Stimulated activated memory B cell treated with anti-CD40 and anti-IgM and Interleukin-4, amounts not matched to agents 10 μg/mL and 1 μg/mL and 100 μg/mL, for 72 hours (primary cell): ENCODE measurements at regions not wholly inside any gene's neighbourhood (a gene's known extent, or its start where the extent isn't known, plus 50 kb on each side); places are given as distances from the start of the nearest gene placed in this dataset.
"Not testable (repeated sequence)": the region's sequence is repeated elsewhere in the genome, so short reads cannot be mapped to it uniquely, and the experiment has no call there.

ENCODE experiments used
- ATAC-seq: fragments of 150-1000 bp; cut with Tn5 transposase; 2 replicates; pipeline ENCODE4 v1.10.0; 2021
- H3K27ac Mint-ChIP-seq: one replicate; pipeline ENCODE4 v1.8.0; 2022; ENCODE audit warnings: mild to moderate bottlenecking, mixed read lengths
- H3K27me3 Mint-ChIP-seq: one replicate; pipeline ENCODE4 v1.8.0; 2022; ENCODE audit warnings: mixed read lengths
- H3K36me3 Mint-ChIP-seq: one replicate; pipeline ENCODE4 v1.8.0; 2022; ENCODE audit warnings: mixed read lengths
- H3K4me1 Mint-ChIP-seq: one replicate; pipeline ENCODE4 v1.8.0; 2022; ENCODE audit warnings: mixed read lengths
- H3K4me3 Mint-ChIP-seq: one replicate; pipeline ENCODE4 v1.8.0; 2022; ENCODE audit warnings: mild to moderate bottlenecking, moderate library complexity, mixed read lengths
- H3K9me3 Mint-ChIP-seq: one replicate; pipeline ENCODE4 v1.8.0; 2022; ENCODE audit warnings: mixed read lengths

GRCh38 chr2:66273933-66274490 lies 160.9 kb upstream of the MEIS1 start:
- Mint-ChIP-seq H3K9me3 (peaks cover 2% of the 10 kb centered on the region), H3K36me3 (no peaks in the 10 kb centered on the region), H3K27me3 (no peaks in the 10 kb centered on the region), H3K4me1 (no peaks in the 10 kb centered on the region), H3K27ac (no peak overlapping the region), H3K4me3 (no peak overlapping the region)
- no peak for ATAC-seq

- H3K27me3 Mint-ChIP-seq, result no peaks in the 10 kb centered on the region
- H3K27ac Mint-ChIP-seq, result no peak overlapping the region
- H3K9me3 Mint-ChIP-seq, result no peaks in the 10 kb centered on the region
- ATAC-seq, result no peak
- no peaks in the 10 kb centered on the region for H3K36me3 Mint-ChIP-seq
- H3K4me3 Mint-ChIP-seq, result no peak overlapping the region
- H3K4me1 Mint-ChIP-seq, result no peaks in the 10 kb centered on the region
Measured at GRCh38 chr2:66272751-66273150, 162.2 kb upstream of the MEIS1 start.

- Mint-ChIP-seq H3K36me3 (no peaks in the 10 kb centered on the region), H3K27ac (no peak overlapping the region), H3K9me3 (no peaks in the 10 kb centered on the region), H3K27me3 (no peaks in the 10 kb centered on the region), H3K4me3 (no peak overlapping the region), H3K4me1 (no peaks in the 10 kb centered on the region)
- ATAC-seq, result no peak
Measured at GRCh38 chr2:66271777-66272176, 163.1 kb upstream of the MEIS1 start.

- H3K27me3 Mint-ChIP-seq, result no peaks in the 10 kb centered on the region
- H3K4me1 Mint-ChIP-seq, result no peaks in the 10 kb centered on the region
- no peak overlapping the region for H3K27ac Mint-ChIP-seq
- no peaks in the 10 kb centered on the region for H3K9me3 Mint-ChIP-seq
- H3K4me3 Mint-ChIP-seq, result no peak overlapping the region
- ATAC-seq, result no peak
- H3K36me3 Mint-ChIP-seq, result no peaks in the 10 kb centered on the region
Measured at GRCh38 chr2:66270247-66270646, 164.7 kb upstream of the MEIS1 start.

- H3K27ac Mint-ChIP-seq, result no peak overlapping the region
- no peaks in the 10 kb centered on the region for H3K27me3 Mint-ChIP-seq
- no peaks in the 10 kb centered on the region for H3K4me1 Mint-ChIP-seq
- H3K4me3 Mint-ChIP-seq, result no peak overlapping the region
- no peaks in the 10 kb centered on the region for H3K36me3 Mint-ChIP-seq
- no peak for ATAC-seq
- H3K9me3 Mint-ChIP-seq, result no peaks in the 10 kb centered on the region
Measured at GRCh38 chr2:66269166-66269565, 165.8 kb upstream of the MEIS1 start.

- Mint-ChIP-seq H3K27me3 (no peaks in the 10 kb centered on the region), H3K4me3 (no peak overlapping the region), H3K27ac (no peak overlapping the region), H3K36me3 (no peaks in the 10 kb centered on the region), H3K4me1 (no peaks in the 10 kb centered on the region), H3K9me3 (no peaks in the 10 kb centered on the region)
- ATAC-seq, result no peak
Measured at GRCh38 chr2:66268756-66269155, 166.2 kb upstream of the MEIS1 start.

GRCh38 chr2:66264354-66264753 lies 170.6 kb upstream of the MEIS1 start:
- Mint-ChIP-seq H3K4me1 (no peaks in the 10 kb centered on the region), H3K27me3 (no peaks in the 10 kb centered on the region), H3K9me3 (no peaks in the 10 kb centered on the region), H3K4me3 (no peak overlapping the region), H3K36me3 (no peaks in the 10 kb centered on the region), H3K27ac (no peak overlapping the region)
- no peak for ATAC-seq

- no peaks in the 10 kb centered on the region for H3K36me3 Mint-ChIP-seq
- no peaks in the 10 kb centered on the region for H3K4me1 Mint-ChIP-seq
- H3K27ac Mint-ChIP-seq, result no peak overlapping the region
- H3K4me3 Mint-ChIP-seq, result no peak overlapping the region
- no peaks in the 10 kb centered on the region for H3K27me3 Mint-ChIP-seq
- ATAC-seq, result no peak
- peaks cover 3% of the 10 kb centered on the region for H3K9me3 Mint-ChIP-seq
Measured at GRCh38 chr2:66255867-66256266, 179.1 kb upstream of the MEIS1 start.

GRCh38 chr2:66255136-66255535 lies 179.8 kb upstream of the MEIS1 start:
- Mint-ChIP-seq H3K9me3 (peaks cover 3% of the 10 kb centered on the region), H3K27ac (no peak overlapping the region), H3K36me3 (no peaks in the 10 kb centered on the region), H3K4me1 (no peaks in the 10 kb centered on the region), H3K4me3 (no peak overlapping the region), H3K27me3 (no peaks in the 10 kb centered on the region)
- ATAC-seq, result no peak

GRCh38 chr2:66253066-66253465 lies 181.9 kb upstream of the MEIS1 start:
- no peak for ATAC-seq
- H3K4me3 Mint-ChIP-seq, result no peak overlapping the region
- H3K27me3 Mint-ChIP-seq, result no peaks in the 10 kb centered on the region
- H3K9me3 Mint-ChIP-seq, result peaks cover 3% of the 10 kb centered on the region
- no peaks in the 10 kb centered on the region for H3K36me3 Mint-ChIP-seq
- H3K4me1 Mint-ChIP-seq, result no peaks in the 10 kb centered on the region
- H3K27ac Mint-ChIP-seq, result no peak overlapping the region

GRCh38 chr2:66252109-66252508 lies 182.8 kb upstream of the MEIS1 start:
- no peaks in the 10 kb centered on the region for H3K36me3 Mint-ChIP-seq
- no peak overlapping the region for H3K27ac Mint-ChIP-seq
- ATAC-seq, result no peak
- H3K27me3 Mint-ChIP-seq, result no peaks in the 10 kb centered on the region
- H3K4me3 Mint-ChIP-seq, result no peak overlapping the region
- H3K4me1 Mint-ChIP-seq, result no peaks in the 10 kb centered on the region
- peaks cover 3% of the 10 kb centered on the region for H3K9me3 Mint-ChIP-seq

GRCh38 chr2:66251573-66251972 lies 183.4 kb upstream of the MEIS1 start:
- no peak overlapping the region for H3K27ac Mint-ChIP-seq
- peaks cover 3% of the 10 kb centered on the region for H3K9me3 Mint-ChIP-seq
- H3K36me3 Mint-ChIP-seq, result no peaks in the 10 kb centered on the region
- H3K27me3 Mint-ChIP-seq, result no peaks in the 10 kb centered on the region
- no peaks in the 10 kb centered on the region for H3K4me1 Mint-ChIP-seq
- H3K4me3 Mint-ChIP-seq, result no peak overlapping the region
- no peak for ATAC-seq

GRCh38 chr2:66249089-66249488 lies 185.8 kb upstream of the MEIS1 start:
- not testable (repeated sequence) for H3K27me3 Mint-ChIP-seq

GRCh38 chr2:66243809-66244208 lies 191.1 kb upstream of the MEIS1 start:
- not testable (repeated sequence) for H3K4me3 Mint-ChIP-seq, H3K27ac Mint-ChIP-seq, H3K36me3 Mint-ChIP-seq, H3K27me3 Mint-ChIP-seq, ATAC-seq, H3K4me1 Mint-ChIP-seq, H3K9me3 Mint-ChIP-seq

More at GRCh38 chr2:66249089-66249488, 185.8 kb upstream of the MEIS1 start:
- H3K27ac Mint-ChIP-seq, ATAC-seq, H3K4me3 Mint-ChIP-seq, H3K4me1 Mint-ChIP-seq, H3K36me3 Mint-ChIP-seq, H3K9me3 Mint-ChIP-seq: not testable (repeated sequence)

- not testable (repeated sequence) for H3K9me3 Mint-ChIP-seq, H3K4me3 Mint-ChIP-seq, ATAC-seq, H3K36me3 Mint-ChIP-seq, H3K27ac Mint-ChIP-seq, H3K27me3 Mint-ChIP-seq, H3K4me1 Mint-ChIP-seq
Measured at GRCh38 chr2:66242888-66243287, 192.0 kb upstream of the MEIS1 start.

- ATAC-seq, result no peak
- no peaks in the 10 kb centered on the region for H3K9me3 Mint-ChIP-seq
- no peaks in the 10 kb centered on the region for H3K36me3 Mint-ChIP-seq
- no peaks in the 10 kb centered on the region for H3K4me1 Mint-ChIP-seq
- H3K27me3 Mint-ChIP-seq, result no peaks in the 10 kb centered on the region
- no peak overlapping the region for H3K4me3 Mint-ChIP-seq
- no peak overlapping the region for H3K27ac Mint-ChIP-seq
Measured at GRCh38 chr2:66242099-66242789, 192.7 kb upstream of the MEIS1 start.
